ENCODE measurements at regions not wholly inside any gene's neighbourhood (a gene's known extent, or its start where the extent isn't known, plus 50 kb on each side); places are given as distances from the start of the nearest gene placed in this dataset.
A peak's percentile ranks its signal among the peaks of the same experiment; 100 is the strongest.
"Not testable (repeated sequence)": the region's sequence is repeated elsewhere in the genome, so short reads cannot be mapped to it uniquely, and the experiment has no call there.

- Histone ChIP-seq H3K9ac (ENCODE audit: low read length) (no peak overlapping the region), H3K27me3 (ENCODE audit: insufficient read depth, low read length) (no peaks in the 10 kb centered on the region), H2AFZ (ENCODE audit: low read depth, low read length) (no peak overlapping the region), H4K20me1 (ENCODE audit: insufficient read depth, low read length) (no peaks in the 10 kb centered on the region), H3K36me3 (ENCODE audit: insufficient read depth, low read length) (no peaks in the 10 kb centered on the region), H3K79me2 (ENCODE audit: insufficient read depth, low read length) (no peaks in the 10 kb centered on the region), H3K27ac (ENCODE audit: low read depth, low read length) (no peak overlapping the region), H3K4me3 (ENCODE audit: insufficient read depth, low read depth, low read length) (no peak overlapping the region), H3K9me3 (ENCODE audit: insufficient read depth, low read depth, low read length) (no peaks in the 10 kb centered on the region), H3K4me2 (ENCODE audit: low read length) (no peak overlapping the region), H3K4me1 (ENCODE audit: insufficient read depth, low read length) (peaks cover 3% of the 10 kb centered on the region)
- H3K36me3 Mint-ChIP-seq (ENCODE audit: low read depth, unreplicated experiment), result peaks cover 2% of the 10 kb centered on the region
- H3K27me3 Mint-ChIP-seq (ENCODE audit: low read depth, unreplicated experiment), result peaks cover 18% of the 10 kb centered on the region
- H3K9me3 Mint-ChIP-seq (ENCODE audit: unreplicated experiment), result peaks cover 20% of the 10 kb centered on the region
- no peaks in the 10 kb centered on the region for H3K4me1 Mint-ChIP-seq (ENCODE audit: low read depth, unreplicated experiment)
- no peak for TF ChIP-seq CTCF (IDR thresholded peaks at IDR 0.05; ENCODE audit: insufficient read depth, low read depth, low read length)
- no peak for TF ChIP-seq EZH2 (IDR thresholded peaks at IDR 0.05; ENCODE audit: insufficient read depth, low read length)
- H3K27ac Mint-ChIP-seq (ENCODE audit: unreplicated experiment), result no peak overlapping the region
- H3K4me3 Mint-ChIP-seq (ENCODE audit: unreplicated experiment), result no peak overlapping the region
- FAIRE-seq (no peak), DNase-seq (ENCODE audit: low read depth) (no peak)
These were observed 292.5 kb upstream of the ZNF337 start for GRCh38 chr20:25989196-25989595.

GRCh38 chr20:25987928-25988560 is 291.4 kb upstream of the ZNF337 start:
- DNase-seq (ENCODE audit: low read depth); H3K4me3 ChIP-seq (ENCODE audit: insufficient read depth, low read depth, low read length); H3K4me3 Mint-ChIP-seq (ENCODE audit: unreplicated experiment); H3K36me3 ChIP-seq (ENCODE audit: insufficient read depth, low read length); H2AFZ ChIP-seq (ENCODE audit: low read depth, low read length); H3K4me1 ChIP-seq (ENCODE audit: insufficient read depth, low read length); H3K79me2 ChIP-seq (ENCODE audit: insufficient read depth, low read length); H3K27ac ChIP-seq (ENCODE audit: low read depth, low read length); H3K4me2 ChIP-seq (ENCODE audit: low read length); H3K4me1 Mint-ChIP-seq (ENCODE audit: low read depth, unreplicated experiment); H3K9ac ChIP-seq (ENCODE audit: low read length); H3K36me3 Mint-ChIP-seq (ENCODE audit: low read depth, unreplicated experiment); FAIRE-seq; H4K20me1 ChIP-seq (ENCODE audit: insufficient read depth, low read length); H3K9me3 ChIP-seq (ENCODE audit: insufficient read depth, low read depth, low read length); H3K27ac Mint-ChIP-seq (ENCODE audit: unreplicated experiment); H3K27me3 ChIP-seq (ENCODE audit: insufficient read depth, low read length): not testable (repeated sequence)
- peaks cover 18% of the 10 kb centered on the region for H3K27me3 Mint-ChIP-seq (ENCODE audit: low read depth, unreplicated experiment)
- peaks cover 20% of the 10 kb centered on the region for H3K9me3 Mint-ChIP-seq (ENCODE audit: unreplicated experiment)

- no peak overlapping the region for H3K27ac Mint-ChIP-seq (ENCODE audit: unreplicated experiment)
- H3K79me2 ChIP-seq (ENCODE audit: insufficient read depth, low read length), result no peaks in the 10 kb centered on the region
- peaks cover 20% of the 10 kb centered on the region for H3K9me3 Mint-ChIP-seq (ENCODE audit: unreplicated experiment)
These were observed 290.6 kb upstream of the ZNF337 start for GRCh38 chr20:25987073-25987927.

More at GRCh38 chr20:25987073-25987927, 290.6 kb upstream of the ZNF337 start:
- Histone ChIP-seq H3K27me3 (ENCODE audit: insufficient read depth, low read length) (no peaks in the 10 kb centered on the region), H4K20me1 (ENCODE audit: insufficient read depth, low read length) (no peaks in the 10 kb centered on the region), H3K9ac (ENCODE audit: low read length) (peak overlapping the region; percentile 48), H3K4me2 (ENCODE audit: low read length) (peak overlapping the region; percentile 87), H3K9me3 (ENCODE audit: insufficient read depth, low read depth, low read length) (no peaks in the 10 kb centered on the region), H2AFZ (ENCODE audit: low read depth, low read length) (peak overlapping the region; percentile 91), H3K4me1 (ENCODE audit: insufficient read depth, low read length) (peaks cover 3% of the 10 kb centered on the region), H3K36me3 (ENCODE audit: insufficient read depth, low read length) (no peaks in the 10 kb centered on the region), H3K4me3 (ENCODE audit: insufficient read depth, low read depth, low read length) (peak overlapping the region; percentile 46), H3K27ac (ENCODE audit: low read depth, low read length) (no peak overlapping the region)
- DNase-seq (ENCODE audit: low read depth) (no peak), FAIRE-seq (no peak)
- Mint-ChIP-seq H3K36me3 (ENCODE audit: low read depth, unreplicated experiment) (peaks cover 2% of the 10 kb centered on the region), H3K4me1 (ENCODE audit: low read depth, unreplicated experiment) (no peaks in the 10 kb centered on the region), H3K27me3 (ENCODE audit: low read depth, unreplicated experiment) (peaks cover 18% of the 10 kb centered on the region), H3K4me3 (ENCODE audit: unreplicated experiment) (no peak overlapping the region)
- TF ChIP-seq EZH2 (IDR thresholded peaks at IDR 0.05; ENCODE audit: insufficient read depth, low read length) (no peak), CTCF (IDR thresholded peaks at IDR 0.05; ENCODE audit: insufficient read depth, low read depth, low read length) (peak; percentile 8)
